ENCODE measurements at regions not wholly inside any gene's neighbourhood (a gene's known extent, or its start where the extent isn't known, plus 50 kb on each side); places are given as distances from the start of the nearest gene placed in this dataset.
"Not testable (repeated sequence)": the region's sequence is repeated elsewhere in the genome, so short reads cannot be mapped to it uniquely, and the experiment has no call there.

DNA sequence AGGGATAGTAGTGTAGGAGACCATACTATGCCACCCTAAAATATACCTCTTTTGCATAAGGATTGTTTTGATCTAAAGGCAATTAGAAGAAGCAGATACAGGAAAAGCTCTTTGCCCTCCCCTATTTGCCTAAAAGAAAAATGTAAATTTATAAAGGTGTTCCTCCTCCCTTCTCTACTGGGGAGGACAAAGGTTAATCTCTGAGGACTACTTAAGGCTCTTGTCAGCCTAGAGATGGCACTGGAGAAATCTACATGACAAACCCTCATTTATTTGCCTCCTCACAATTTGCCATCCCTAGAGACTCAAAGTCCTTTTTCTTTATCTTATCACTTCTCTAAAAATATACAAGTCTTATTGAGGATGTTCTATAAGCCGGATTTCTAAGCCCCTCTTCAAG is 1021.8 kb downstream of the STPG2 start:
- Mint-ChIP-seq H3K36me3 (ENCODE audit: low read depth) (peaks cover 2% of the 10 kb centered on the region), H3K4me3 (no peak overlapping the region), H3K27me3 (ENCODE audit: low read depth) (no peaks in the 10 kb centered on the region), H3K27ac (ENCODE audit: unreplicated experiment) (no peak overlapping the region), H3K4me1 (no peaks in the 10 kb centered on the region), H3K9me3 (peaks cover 5% of the 10 kb centered on the region)
- TF ChIP-seq, protein P1, sequence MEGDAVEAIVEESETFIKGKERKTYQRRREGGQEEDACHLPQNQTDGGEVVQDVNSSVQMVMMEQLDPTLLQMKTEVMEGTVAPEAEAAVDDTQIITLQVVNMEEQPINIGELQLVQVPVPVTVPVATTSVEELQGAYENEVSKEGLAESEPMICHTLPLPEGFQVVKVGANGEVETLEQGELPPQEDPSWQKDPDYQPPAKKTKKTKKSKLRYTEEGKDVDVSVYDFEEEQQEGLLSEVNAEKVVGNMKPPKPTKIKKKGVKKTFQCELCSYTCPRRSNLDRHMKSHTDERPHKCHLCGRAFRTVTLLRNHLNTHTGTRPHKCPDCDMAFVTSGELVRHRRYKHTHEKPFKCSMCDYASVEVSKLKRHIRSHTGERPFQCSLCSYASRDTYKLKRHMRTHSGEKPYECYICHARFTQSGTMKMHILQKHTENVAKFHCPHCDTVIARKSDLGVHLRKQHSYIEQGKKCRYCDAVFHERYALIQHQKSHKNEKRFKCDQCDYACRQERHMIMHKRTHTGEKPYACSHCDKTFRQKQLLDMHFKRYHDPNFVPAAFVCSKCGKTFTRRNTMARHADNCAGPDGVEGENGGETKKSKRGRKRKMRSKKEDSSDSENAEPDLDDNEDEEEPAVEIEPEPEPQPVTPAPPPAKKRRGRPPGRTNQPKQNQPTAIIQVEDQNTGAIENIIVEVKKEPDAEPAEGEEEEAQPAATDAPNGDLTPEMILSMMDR (conservative IDR thresholded peaks at IDR 0.05): no peak
- no peak for DNase-seq (ENCODE audit: low read depth, low spot score)

DNA sequence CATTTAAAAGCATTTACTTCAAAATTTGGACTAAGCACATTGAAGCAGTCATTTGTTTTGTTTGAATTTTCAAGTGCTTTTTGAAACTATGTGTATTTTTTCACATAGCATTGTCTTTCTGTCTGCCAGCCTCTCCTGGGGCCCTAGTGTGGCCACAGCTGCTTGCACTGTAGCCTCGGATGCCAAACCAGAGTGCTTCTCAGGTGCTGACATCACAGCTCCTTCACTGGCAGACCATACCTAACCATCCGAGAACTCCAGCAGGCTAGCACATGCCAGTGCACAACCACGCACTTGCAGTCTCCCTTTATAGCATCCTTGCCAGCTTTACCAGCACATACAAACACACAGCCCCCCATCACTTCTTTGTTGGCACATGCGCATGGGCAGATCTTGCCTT is 1019.7 kb downstream of the STPG2 start:
- no peaks in the 10 kb centered on the region for H3K9me3 Mint-ChIP-seq
- H3K4me3 Mint-ChIP-seq: no peak overlapping the region
- no peaks in the 10 kb centered on the region for H3K36me3 Mint-ChIP-seq (ENCODE audit: low read depth)
- no peaks in the 10 kb centered on the region for H3K4me1 Mint-ChIP-seq
- H3K27me3 Mint-ChIP-seq (ENCODE audit: low read depth): no peaks in the 10 kb centered on the region
- TF ChIP-seq, protein P1 (conservative IDR thresholded peaks at IDR 0.05): no peak
- no peak overlapping the region for H3K27ac Mint-ChIP-seq (ENCODE audit: unreplicated experiment)
- DNase-seq (ENCODE audit: low read depth, low spot score): no peak

DNA sequence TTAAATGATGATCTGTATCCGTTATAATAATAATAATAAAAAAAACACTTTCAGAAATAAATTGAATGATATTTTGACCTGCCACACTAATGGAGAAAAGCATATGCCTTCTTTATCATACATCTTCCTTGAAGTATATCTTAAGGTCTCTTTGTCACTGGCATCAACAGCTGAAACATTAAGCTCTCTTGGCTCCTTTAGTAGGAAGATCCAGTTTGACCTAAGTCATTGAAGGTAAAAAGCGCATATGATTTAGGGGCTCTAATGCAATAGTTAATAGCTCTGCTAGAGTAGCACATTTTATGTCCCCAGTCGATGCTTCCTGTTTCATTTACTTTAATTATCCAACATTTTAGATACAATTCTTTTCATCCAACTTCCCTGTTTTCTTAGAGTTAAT is 1010.8 kb downstream of the STPG2 start:
- Mint-ChIP-seq H3K4me3 (no peak overlapping the region), H3K4me1 (no peaks in the 10 kb centered on the region), H3K27me3 (ENCODE audit: low read depth) (no peaks in the 10 kb centered on the region), H3K27ac (ENCODE audit: unreplicated experiment) (no peak overlapping the region), H3K9me3 (peaks cover 4% of the 10 kb centered on the region), H3K36me3 (ENCODE audit: low read depth) (no peaks in the 10 kb centered on the region)
- DNase-seq (ENCODE audit: low read depth, low spot score): no peak
- TF ChIP-seq, protein P1 (conservative IDR thresholded peaks at IDR 0.05): no peak

DNA sequence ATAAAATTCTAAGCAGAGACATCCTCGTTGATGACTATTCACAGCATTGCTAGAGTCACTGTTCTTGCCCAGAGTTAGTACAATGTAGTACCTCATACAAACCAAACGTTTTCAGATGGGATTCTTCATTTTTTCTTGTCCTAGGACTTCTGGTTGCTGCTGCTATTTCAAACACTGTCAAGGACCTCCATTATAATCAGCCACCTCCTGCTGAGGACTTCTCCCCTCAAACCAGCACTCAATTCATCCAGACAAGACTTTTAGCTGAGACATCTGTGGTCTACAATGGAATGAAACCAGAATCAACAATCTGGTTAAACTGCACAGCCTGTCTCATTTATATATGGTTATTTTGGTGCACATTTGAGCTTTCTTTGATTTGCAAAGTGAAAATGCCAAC is 1008.8 kb downstream of the STPG2 start:
- TF ChIP-seq, protein P1 (conservative IDR thresholded peaks at IDR 0.05): no peak
- H3K4me1 Mint-ChIP-seq: no peaks in the 10 kb centered on the region
- H3K27me3 Mint-ChIP-seq (ENCODE audit: low read depth): no peaks in the 10 kb centered on the region
- H3K27ac Mint-ChIP-seq (ENCODE audit: unreplicated experiment): no peak overlapping the region
- no peak for DNase-seq (ENCODE audit: low read depth, low spot score)
- peaks cover 16% of the 10 kb centered on the region for H3K9me3 Mint-ChIP-seq
- H3K36me3 Mint-ChIP-seq (ENCODE audit: low read depth): peaks cover 9% of the 10 kb centered on the region
- no peak overlapping the region for H3K4me3 Mint-ChIP-seq

DNA sequence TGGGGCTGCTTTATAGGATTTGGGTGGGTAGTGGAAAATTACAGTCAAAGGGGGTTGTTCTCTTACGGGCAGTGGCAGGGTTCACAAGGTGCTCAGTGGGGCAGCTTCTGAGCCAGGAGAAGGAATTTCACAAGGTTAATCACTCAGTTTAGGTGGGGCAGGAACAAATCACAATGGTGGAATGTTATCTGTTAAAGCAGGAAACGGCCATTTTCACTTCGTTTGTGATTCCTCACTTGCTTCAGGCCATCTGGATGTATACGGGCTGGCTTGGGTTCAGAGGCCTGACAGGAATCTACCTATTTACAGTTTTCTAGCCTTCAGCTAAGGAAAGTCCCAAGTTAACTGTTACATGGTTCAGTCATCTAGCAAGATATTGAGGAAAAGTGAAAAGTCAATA is 1003.5 kb downstream of the STPG2 start:
- no peak overlapping the region for H3K27ac Mint-ChIP-seq (ENCODE audit: unreplicated experiment)
- H3K27me3 Mint-ChIP-seq (ENCODE audit: low read depth): no peaks in the 10 kb centered on the region
- no peak overlapping the region for H3K4me3 Mint-ChIP-seq
- TF ChIP-seq, protein P1 (conservative IDR thresholded peaks at IDR 0.05): no peak
- H3K36me3 Mint-ChIP-seq (ENCODE audit: low read depth): peaks cover 9% of the 10 kb centered on the region
- no peak for DNase-seq (ENCODE audit: low read depth, low spot score)
- peaks cover 21% of the 10 kb centered on the region for H3K9me3 Mint-ChIP-seq
- H3K4me1 Mint-ChIP-seq: peaks cover 6% of the 10 kb centered on the region

DNA sequence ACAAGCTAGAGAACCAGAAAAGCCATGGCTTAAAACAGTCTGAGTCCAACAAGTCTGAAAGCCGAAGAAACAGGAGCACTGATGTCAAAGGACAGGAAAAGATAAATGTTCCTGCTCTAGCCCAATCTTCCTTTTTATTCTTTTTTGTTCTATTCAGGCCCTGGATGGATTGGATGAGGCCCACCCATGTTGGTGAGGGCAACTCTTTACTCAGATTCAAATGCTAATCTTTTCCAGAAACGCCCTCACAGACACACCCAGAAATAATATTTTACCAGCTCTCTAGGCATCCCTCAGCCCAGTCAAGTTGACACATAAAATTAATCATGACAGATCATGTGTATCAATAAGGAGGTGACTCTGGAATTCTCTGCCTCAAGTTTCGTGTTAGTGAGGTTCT is 1002.7 kb downstream of the STPG2 start:
- H3K27ac Mint-ChIP-seq (ENCODE audit: unreplicated experiment): no peak overlapping the region
- H3K27me3 Mint-ChIP-seq (ENCODE audit: low read depth): no peaks in the 10 kb centered on the region
- DNase-seq (ENCODE audit: low read depth, low spot score): no peak
- H3K4me3 Mint-ChIP-seq: no peak overlapping the region
- H3K9me3 Mint-ChIP-seq: peaks cover 21% of the 10 kb centered on the region
- TF ChIP-seq, protein P1 (conservative IDR thresholded peaks at IDR 0.05): no peak
- H3K36me3 Mint-ChIP-seq (ENCODE audit: low read depth): peaks cover 9% of the 10 kb centered on the region
- H3K4me1 Mint-ChIP-seq: peaks cover 6% of the 10 kb centered on the region

DNA sequence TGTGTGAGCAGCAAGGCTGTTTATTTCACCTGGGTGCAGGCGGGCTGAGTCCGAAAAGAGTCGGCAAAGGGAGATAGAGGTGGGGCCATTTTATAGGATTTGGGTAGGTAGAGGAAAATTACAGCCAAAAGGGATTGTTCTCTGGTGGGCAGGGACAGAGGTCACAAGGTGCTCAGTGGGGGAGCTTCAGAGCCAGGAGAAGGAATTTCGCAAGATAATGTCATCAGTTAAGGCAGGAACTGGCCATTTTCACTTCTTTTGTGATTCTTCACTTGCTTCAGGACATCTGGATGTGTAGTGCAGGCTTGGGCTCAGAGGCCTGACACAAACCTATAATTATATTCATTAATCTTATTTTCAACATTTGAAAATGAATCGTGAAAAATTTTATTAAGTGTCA is 1001.9 kb downstream of the STPG2 start:
- H3K9me3 Mint-ChIP-seq: peaks cover 21% of the 10 kb centered on the region
- H3K27me3 Mint-ChIP-seq (ENCODE audit: low read depth); H3K4me1 Mint-ChIP-seq; H3K4me3 Mint-ChIP-seq; DNase-seq (ENCODE audit: low read depth, low spot score); H3K36me3 Mint-ChIP-seq (ENCODE audit: low read depth); H3K27ac Mint-ChIP-seq (ENCODE audit: unreplicated experiment): not testable (repeated sequence)

Measured in neural crest cell (in vitro differentiated cells).